SKM-1 (cell line): ENCODE measurements at regions not wholly inside any gene's neighbourhood (a gene's known extent, or its start where the extent isn't known, plus 50 kb on each side); places are given as distances from the start of the nearest gene placed in this dataset.

Experiments used
- DNase-seq: peaks from one replicate; lab custom pipeline; 2025; ENCODE audit not compliant: unreplicated experiment; lab: John Stamatoyannopoulos, UW

DNA sequence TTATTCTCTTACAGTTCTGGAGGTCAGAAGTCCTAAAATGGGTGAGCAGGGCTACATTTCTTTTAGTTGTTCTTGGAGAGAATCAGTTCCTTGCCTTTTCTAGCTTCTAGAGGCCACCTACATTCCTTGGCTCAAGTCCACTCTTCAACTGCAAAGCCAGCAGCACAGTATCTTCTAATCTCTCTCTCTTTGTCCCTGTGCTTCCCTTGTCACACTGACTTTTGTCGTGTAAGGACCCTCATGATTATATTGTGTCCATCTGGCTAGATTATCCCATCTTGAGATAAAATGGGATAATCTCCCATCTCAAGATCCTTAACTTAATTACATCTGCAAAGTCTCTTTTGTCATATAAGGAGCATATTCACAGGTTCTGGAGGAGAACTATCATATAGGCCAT, 359.0 kb downstream of the ADRA2A start:
- no peak for DNase-seq

DNA sequence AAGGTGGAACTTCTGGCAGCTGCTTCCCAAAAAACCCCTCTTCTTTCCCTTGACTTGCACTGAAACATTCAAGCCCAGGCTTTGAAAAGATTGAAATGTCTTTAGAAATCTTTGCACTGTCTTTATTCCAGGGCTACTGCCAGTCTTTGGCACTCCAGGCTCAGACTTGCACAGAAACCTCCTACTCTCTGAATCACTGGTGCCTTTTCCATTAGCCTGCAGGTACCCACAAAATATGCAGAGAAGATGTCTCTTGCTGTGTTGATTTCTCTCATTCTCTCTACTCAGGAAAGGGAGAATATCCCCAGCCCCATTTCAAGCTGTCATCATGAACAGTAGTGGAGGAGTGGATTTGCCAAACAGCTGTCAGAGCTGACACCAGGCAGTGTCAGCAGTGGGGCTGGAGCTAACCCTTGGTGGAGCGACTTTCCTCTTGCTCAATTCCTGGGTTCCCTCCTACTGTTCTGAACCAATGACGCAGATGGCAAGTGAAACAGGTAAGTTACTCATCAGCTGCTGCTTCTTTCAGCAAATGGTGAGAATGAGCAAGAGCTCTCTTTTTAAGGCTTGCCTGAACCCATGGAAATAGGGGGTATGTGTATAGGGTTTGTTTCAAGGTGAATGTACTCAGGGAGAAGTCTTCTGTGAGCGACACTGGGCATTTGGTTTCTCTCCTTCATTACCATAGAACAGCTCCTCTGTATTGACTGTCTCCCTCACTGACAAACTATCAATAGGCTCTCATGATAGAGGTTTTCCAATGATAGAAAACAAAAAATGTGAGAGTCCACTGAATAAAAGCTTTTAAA, 362.4 kb downstream of the ADRA2A start:
- DNase-seq = no peak

DNA sequence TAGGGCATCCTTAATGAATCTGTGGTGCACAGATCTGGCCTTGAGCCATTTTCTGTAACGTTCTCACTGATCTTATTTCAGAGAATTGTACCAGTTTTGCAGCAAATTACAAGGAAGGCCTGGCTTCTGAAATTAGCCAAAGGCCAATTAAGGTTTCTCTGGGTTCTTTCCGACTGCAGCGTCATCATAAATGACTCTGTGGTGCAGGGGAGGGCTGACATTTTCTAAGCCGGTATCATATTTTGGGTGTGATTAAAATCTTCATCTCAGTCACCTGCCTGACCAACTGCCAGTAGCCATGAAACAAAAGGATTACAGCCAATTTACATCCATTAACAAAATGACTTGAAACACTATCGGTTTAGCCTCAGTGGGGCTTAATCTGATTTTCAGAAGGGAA, 363.7 kb downstream of the ADRA2A start:
- DNase-seq = no peak

DNA sequence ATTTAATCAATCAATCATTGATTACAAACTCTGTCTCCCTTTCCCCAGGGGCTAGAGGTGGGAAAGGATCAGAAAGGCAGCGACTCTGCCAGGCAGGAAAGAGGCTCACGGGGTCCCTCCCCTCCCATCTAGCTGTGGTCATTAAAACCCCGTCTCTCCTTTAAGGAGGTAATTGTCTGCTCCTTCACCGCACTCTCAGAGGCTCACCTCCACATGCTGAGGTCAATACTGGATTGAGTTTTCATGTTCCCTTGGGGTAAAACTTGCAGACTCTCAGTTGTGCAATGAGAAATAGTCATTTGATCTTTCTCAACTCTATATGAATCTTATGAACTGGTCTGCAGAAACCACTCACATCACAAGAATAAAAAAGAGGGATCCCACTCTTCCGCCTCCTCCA, 368.8 kb downstream of the ADRA2A start:
- no peak for DNase-seq

DNA sequence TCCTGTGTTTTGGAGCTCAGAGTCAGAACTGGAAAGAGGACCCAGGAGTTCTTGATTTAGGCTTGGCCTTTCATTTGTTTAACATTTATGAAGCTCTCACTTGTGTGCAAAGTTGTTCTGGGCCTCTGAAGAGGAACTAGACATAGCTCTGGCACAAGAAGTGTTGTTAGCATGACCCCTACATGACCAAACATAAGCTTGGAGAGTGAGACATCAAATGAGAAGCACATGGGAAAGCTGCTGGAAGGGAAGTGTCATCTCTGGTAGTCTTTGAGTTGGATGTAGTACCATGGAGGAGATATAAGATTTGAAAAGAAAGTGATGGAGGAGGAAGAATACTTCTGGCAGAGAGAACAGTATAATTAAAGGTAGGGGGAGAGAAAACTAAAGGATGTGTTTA, 370.1 kb downstream of the ADRA2A start:
- DNase-seq = no peak

DNA sequence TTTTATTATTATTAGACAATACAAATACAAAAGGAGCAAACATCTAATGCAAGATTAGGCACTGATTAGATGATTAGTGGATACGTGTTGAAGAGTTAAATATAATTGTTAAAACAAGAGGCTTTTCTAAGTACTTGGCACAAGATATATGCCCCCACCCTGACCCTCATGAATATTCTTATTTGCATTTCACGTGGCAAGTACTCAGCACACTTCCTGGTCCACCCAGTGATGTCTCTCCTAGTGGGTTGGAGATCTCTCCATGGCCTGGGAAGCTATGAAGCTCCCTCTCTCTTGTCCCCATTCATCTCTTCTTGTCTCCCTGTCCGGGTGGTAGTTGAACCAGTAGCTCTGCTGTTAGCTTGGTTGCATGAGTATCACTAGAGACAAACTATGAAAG, 375.3 kb downstream of the ADRA2A start:
- DNase-seq = no peak

DNA sequence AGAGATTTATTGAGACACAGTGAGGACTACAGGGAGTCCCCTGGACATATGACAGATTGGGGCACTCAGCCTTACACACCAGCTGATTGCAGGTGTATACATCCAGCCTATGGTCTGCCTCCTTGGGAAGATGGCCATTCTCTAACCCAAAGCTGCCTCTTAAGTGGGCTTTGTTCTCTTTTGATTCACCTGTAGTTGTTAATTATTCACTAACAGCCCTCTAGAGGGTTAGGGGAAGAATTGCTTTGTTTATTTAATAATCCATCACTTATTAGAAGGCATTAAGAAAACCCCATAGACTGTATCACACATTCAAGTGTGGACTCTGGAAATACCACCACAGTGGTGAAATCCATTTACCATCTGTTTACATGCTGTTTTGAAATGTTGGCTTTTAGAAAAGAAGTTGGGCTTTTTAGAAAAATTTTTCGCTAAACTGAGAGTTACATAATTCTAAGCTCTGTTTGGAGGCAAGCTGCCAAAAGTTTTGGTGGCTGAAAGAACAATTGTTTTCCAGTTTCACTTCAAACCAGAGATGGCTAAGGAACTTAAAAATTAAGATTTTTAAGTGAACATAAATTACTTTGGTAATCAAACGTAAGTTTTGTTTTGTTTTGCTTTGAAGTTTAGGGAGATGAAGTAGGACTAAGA, 379.1 kb downstream of the ADRA2A start:
- no peak for DNase-seq

DNA sequence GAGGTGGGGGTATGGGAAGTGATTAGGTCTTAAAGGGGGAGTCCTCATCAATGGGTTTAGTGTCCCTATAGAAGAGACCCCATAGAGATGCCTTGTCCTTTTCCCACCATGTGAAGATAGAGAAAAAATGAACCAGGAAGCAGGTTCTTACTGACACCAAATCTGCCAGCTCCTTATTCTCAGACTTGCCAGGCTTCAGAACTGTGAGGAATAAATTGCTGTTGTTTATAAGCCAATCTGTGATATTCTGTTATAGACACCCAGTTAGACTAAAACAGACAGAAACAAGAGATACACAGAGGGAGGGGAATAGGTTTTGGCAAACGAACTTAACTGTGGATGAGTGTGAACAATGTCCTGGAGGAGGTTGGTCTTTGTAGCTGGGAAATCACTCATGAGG, 381.4 kb downstream of the ADRA2A start:
- DNase-seq = no peak

DNA sequence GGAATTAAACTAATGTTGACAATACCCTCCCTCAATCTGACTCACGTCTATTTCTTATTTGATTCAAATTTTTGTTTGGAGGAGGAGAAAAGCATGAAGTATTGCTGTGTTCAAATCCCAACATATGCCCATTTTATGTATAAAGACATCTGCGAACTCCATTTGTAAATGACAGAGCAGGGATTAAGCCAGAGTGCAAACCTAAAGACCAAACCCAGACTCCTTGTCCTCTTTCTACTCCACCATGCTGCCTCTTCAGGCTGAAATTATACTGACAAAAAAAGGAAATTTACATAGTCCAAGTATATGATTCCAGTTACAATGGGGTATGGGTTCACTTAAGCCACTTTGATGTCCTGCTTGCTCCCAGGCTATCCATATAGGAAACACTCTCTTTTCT, 383.1 kb downstream of the ADRA2A start:
- no peak for DNase-seq

DNA sequence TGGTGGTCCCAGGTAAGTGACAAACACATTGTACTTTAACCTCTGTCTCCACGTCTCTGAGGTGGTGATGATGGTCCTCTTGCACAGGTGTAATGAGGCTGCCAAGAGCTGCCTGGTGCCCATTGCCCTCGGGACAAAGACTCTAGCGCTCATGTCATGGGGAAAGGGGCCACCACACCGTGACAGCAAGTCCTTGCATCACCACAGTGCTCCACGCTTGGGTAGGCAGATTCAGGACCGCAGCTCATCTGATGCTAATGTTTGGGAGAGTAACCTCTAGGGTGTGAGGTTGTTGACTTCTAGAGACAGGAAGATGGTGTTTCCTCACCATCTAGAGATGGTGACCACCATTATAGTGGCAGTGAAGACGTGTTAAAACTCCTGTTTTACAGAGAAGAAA, 395.6 kb downstream of the ADRA2A start:
- no peak for DNase-seq

DNA sequence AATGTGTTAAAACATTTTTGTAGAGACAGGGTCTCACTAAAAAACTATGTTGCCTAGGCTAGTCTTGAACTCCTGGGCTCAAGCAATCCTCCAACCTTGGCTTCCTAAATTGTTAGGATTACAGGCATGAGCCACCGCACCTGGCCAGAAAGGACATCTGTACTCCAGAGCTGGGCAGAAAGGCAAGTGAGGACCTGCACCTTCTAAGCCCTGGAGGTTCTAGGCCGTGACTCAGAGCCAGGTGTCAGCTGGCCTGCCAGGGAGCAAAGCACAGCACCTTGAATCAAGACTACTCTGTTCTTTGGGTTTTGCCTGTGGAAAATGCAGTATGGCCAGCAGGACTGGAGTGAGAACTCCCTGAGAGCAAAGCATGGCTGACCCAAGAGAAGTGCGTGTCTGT, 396.5 kb downstream of the ADRA2A start:
- DNase-seq = no peak

DNA sequence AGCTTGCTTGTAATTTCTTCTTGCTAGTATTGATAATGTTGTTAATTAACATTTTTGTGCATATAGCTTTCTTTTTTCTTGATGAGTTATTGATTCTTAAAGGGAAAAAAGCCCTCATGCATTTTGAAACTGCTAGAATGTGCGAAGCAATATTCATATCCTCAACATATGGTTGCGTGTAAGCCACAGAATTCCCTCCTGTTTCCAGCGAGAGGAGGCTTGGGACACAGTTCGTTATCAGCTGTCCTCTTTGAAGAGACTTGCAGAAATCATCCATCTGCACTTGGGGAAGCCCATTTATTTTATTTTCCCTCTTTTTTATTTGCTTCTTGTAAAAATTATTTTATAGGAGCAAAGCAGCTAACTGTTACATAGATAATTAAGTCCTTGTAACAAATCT, 398.0 kb downstream of the ADRA2A start:
- no peak for DNase-seq

DNA sequence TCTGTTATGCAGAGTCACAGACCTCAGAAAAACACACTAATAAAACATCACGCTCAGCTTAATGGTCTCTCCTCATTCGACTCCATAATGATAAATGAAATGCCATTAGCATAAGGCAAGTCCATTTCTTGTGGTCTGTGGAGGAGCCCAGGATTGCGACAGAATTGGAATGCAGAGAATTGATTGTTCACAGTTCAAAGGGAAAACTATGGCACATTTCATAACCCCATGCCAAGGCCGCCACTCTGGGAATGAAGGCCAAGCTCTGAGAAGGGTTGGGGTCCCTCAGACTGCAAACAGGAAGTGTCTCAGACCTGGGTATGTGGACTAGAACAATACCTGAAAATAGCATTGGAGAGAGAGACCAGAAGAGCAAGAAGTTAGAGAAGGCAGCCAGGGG, 398.9 kb downstream of the ADRA2A start:
- no peak for DNase-seq

DNA sequence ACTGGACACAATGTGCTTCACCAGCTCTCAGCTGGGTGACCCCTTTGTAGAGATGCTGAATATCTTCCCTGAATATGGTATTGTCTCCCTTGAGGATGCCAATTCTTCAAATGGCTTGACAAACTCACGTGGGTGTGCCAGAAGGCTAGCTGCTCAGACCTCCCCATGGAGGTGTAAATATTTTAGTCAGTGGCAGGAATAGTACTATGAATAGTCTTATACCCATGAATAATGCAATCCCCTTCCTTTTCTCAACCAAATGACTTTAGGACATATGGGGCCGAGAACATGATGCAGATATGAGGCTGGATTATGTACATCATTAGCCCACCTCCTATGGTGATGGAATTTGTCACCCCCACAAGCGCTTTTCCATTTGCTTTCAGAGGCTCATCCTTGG, 401.8 kb downstream of the ADRA2A start:
- no peak for DNase-seq

DNA sequence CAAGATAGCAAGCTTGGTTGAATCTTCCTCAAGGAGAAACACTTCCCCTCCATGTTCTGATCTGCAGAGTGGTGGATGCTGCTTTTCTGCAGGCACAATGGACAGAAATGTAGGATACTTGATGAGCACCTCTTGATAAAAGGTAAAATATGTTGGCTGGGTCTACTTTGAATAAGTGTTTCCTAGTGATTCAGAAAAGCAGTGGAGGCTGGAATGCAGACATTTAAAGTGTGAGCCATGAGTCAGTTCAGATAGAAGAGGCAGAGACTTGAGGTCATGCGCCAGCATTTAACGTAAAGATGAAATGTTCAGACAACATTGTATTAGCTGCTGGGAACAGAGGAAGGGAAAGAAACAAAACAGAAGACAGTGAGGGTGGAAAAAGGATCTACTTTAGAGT, 403.1 kb downstream of the ADRA2A start:
- DNase-seq = no peak

DNA sequence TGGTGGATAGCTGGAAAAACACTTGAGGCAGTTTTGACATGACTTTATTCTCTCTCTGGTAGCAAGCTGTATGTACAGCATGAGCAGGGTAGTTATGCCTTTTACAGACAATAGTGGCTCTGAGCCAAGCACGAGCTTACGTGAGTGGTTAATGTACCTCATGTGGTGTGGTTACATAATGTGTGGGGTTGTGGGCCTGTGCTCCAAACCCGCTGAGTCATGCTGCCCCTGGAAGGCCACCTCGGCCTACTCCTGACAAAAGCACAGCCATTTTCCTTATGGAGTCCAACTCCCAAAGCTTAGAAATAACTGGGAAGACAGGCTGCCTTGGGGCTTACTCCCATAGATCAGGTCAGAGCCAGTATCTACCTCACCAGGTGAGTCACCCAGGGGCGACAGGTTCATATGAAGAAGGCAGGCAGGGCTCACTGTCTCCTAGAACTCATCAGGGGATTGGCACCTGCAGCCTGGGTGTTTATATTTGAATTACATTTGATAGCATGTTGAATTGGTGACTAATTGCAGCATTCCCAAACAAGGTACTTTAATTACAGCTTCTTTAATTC, 404.5 kb downstream of the ADRA2A start:
- no peak for DNase-seq

DNA sequence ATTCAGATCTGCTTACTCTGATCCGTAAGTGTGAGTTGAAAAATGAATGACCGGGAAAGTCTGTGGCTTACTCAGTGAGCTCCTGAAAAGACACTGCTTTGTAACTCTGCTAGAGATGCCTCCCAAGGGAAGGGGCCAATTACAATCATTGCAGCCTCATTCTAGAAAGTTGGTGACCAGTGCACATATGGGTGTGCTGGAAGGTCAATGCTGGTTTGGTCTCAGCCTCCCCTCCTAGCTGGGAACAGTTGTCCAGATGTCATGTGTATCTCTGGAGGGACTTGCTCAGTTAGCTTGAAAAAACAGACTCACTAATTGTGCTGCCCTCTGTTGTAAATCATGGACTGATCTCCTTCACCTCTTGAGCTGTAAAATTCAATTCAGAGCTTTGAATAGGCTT, 405.0 kb downstream of the ADRA2A start:
- DNase-seq = no peak

DNA sequence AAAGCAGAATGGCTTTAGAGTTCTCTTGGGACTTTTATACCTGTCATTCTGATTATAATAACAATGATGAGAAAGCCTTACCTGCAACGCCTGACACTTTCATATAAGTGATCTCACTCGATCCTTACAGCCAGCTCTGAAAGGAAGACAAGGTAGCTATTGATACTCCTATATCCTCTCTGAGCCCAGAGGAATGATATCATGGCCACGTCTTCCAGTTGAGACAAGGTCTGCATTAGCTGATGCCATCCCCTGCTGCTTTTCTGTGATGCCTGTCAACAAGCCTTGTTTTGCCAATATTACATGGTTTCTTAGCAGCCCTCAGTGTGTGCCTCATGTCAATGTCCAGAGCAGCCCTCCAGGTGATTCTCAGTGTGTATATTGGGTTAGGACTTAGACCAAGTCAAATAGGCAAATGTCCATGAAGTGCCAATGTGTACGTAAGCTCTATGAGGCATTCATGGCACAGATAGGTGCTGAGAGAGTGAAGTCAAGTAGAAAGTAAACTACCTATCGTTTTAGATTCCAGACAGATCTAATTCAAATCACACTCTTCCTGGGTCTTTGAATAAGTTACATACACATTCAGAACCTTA, 405.9 kb downstream of the ADRA2A start:
- no peak for DNase-seq

DNA sequence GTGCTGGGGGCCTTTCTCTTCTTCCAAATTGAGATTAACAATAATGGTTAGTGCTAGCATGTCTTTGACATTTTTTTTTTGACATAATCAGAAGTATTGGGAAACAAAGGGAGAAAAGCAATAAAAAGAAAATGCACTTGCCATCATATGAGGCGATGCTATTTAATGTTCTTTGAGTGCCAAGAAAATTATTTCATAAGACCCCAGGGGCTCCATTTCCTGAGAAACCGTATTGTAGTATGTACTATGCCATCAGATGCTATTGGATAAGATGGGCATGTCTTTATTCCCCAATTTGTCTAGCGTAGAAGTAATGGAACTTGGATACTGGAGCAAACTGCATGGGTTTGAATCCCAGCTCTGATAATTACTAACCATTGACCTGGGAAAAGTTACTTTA, 408.9 kb downstream of the ADRA2A start:
- DNase-seq = no peak

DNA sequence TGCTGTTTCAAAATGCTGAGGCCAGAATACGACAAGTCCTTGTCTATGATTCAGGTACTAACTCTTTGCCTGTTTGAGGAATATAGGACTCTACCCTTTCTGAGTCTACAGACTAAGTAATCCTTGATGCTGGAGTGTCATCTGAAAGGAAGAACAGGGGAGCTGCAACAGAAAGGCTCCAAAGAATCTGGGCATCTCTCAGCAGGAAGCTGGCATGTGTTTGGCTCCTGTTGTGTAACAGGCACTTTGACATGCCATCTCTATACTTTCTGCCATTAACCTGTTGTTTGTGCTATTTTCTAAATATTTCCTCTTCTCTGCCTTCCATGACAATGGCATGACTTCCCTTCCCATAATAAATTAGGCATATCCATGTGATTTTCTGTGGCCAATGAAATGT, 409.5 kb downstream of the ADRA2A start:
- DNase-seq = no peak

DNA sequence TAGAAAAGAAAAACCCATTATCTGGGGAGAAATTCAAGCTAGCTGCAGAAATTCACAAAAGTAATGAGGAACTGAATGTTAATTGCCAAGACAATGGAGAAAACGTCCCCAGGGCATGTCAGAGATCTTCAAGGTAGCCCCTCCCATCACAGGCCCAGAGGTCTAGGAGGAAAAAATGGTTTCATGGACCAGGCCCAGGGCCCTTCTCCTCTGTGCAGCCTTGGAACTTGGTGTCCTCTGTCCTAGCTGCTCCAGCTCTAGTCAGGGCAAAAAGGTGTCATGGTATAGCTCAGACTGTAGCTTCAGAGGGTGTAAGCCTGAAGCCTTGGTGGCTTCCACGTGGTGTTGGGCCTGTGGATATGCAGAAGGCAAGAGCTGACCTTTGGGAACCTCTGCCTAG, 411.8 kb downstream of the ADRA2A start:
- DNase-seq = no peak

DNA sequence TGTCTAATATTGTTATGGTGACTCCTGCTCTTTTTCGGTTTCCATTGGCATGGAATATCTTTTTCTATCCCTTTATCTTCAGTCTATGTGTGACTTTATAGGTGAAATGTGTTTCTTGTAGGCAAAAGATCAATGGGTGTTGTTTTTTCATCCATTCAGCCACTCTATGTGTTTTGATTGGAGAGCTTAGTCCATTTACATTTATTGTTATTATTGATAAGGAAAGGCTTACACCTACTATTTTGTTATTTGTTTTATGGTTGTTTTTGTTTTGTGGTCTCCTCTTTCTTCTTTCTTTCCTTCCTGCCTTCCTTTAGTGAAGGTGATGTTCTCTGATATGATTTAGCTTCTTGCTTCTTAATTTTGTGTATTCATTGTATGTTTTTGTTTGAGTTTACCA, 414.3 kb downstream of the ADRA2A start:
- DNase-seq = no peak
